H1 (cell line): ENCODE measurements at regions not wholly inside any gene's neighbourhood (a gene's known extent, or its start where the extent isn't known, plus 50 kb on each side); places are given as distances from the start of the nearest gene placed in this dataset.

Experiments used
- CTCF ChIA-PET: fragments of 300-600 bp; sonication (Branson Sonifier 250); formaldehyde crosslinking; loops from one replicate; lab custom pipeline; 2021; ENCODE audit not compliant: partially characterized antibody; lab: Charles Lee
- POLR2A ChIA-PET: fragments of 300-600 bp; sonication (Branson Sonifier 250); formaldehyde crosslinking; loops from one replicate; lab custom pipeline; 2021; ENCODE audit warnings: inconsistent platforms; ENCODE audit not compliant: partially characterized antibody; lab: Charles Lee
- DNase-seq, 2 experiments: peaks; one replicate each; pipeline versions ENCODE4 v3.0.0 to v3.0.0-alpha.2; 2010 to 2022; ENCODE audit warnings: low spot score in 2 of 2, low read depth in 1 of 2, mixed read lengths in 1 of 2
- FAIRE-seq: peaks from 2 replicates; lab custom pipeline; 2011; peaks lifted over from hg19 to GRCh38; lab: Jason Lieb, UNC
- H2AFZ ChIP-seq: 2 replicates; pipeline ENCODE4 v1.8.1; 2012; ENCODE audit warnings: low read length, inconsistent platforms
- H2AK5ac ChIP-seq: 2 replicates; pipeline ENCODE4 v1.6.1; 2013; ENCODE audit warnings: low read depth, low read length
- H2BK120ac ChIP-seq: replicated peaks from 2 replicates; pipeline ENCODE3; 2013; ENCODE audit warnings: low read depth, low read length, inconsistent platforms
- H2BK12ac ChIP-seq: 2 replicates; pipeline ENCODE4 v1.6.1; 2013; ENCODE audit warnings: low read depth, low read length
- H2BK15ac ChIP-seq: 2 replicates; pipeline ENCODE4 v1.6.1; 2013; ENCODE audit warnings: low read length
- H2BK20ac ChIP-seq: 2 replicates; pipeline ENCODE4 v1.6.1; 2013; ENCODE audit warnings: low read length
- H2BK5ac ChIP-seq: 2 replicates; pipeline ENCODE4 v1.6.1; 2013; ENCODE audit warnings: low read depth, low read length
- H3K14ac ChIP-seq: 2 replicates; pipeline ENCODE4 v1.6.1; 2013; ENCODE audit warnings: inconsistent platforms; ENCODE audit not compliant: insufficient read length
- H3K18ac ChIP-seq: 2 replicates; pipeline ENCODE4 v1.6.1; 2013; ENCODE audit warnings: low read length; ENCODE audit errors: extremely low read depth
- H3K23ac ChIP-seq: 2 replicates; pipeline ENCODE4 v1.6.1; 2013; ENCODE audit warnings: inconsistent platforms; ENCODE audit not compliant: insufficient read length
- H3K23me2 ChIP-seq: 2 replicates; pipeline ENCODE4 v1.6.1; 2013; ENCODE audit warnings: low read depth, low read length
- H3K27ac ChIP-seq: 2 replicates; pipeline ENCODE4 v1.6.1; 2011; ENCODE audit warnings: low read depth, low read length, inconsistent platforms
- H3K27me3 ChIP-seq, 4 experiments: replicated peaks in 1 of 4; 1 replicate in 1 of 4; 2 replicates in 3 of 4; pipeline versions ENCODE4 v1.6.1 to v1.8.1; 2011 to 2013; ENCODE audit warnings: low read length in 3 of 4, mild to moderate bottlenecking in 3 of 4, inconsistent platforms in 2 of 4, mixed read lengths in 2 of 4, moderate library complexity in 1 of 4; ENCODE audit not compliant: control insufficient read depth in 3 of 4, insufficient read depth in 3 of 4; ENCODE audit errors: extremely low read depth in 1 of 4
- H3K36me3 ChIP-seq, 4 experiments: 2 replicates each; pipeline versions ENCODE4 v1.6.1 to v1.8.1; 2011 to 2013; ENCODE audit warnings: mild to moderate bottlenecking in 4 of 4, low read length in 3 of 4, moderate library complexity in 2 of 4, control low read depth in 1 of 4, inconsistent platforms in 1 of 4; ENCODE audit not compliant: insufficient read depth in 4 of 4, control insufficient read depth in 2 of 4
- H3K4ac ChIP-seq: replicated peaks from 2 replicates; pipeline ENCODE3; 2013; ENCODE audit warnings: low read length, low read depth, mixed read lengths, inconsistent platforms; ENCODE audit not compliant: insufficient read length
- H3K4me1 ChIP-seq, 4 experiments: replicated peaks in 1 of 4; 1 replicate in 1 of 4; 2 replicates in 3 of 4; pipeline versions ENCODE4 v1.6.1 to v1.8.1; 2011 to 2013; ENCODE audit warnings: low read length in 3 of 4, inconsistent platforms in 2 of 4, mixed read lengths in 1 of 4; ENCODE audit not compliant: insufficient read depth in 4 of 4, control insufficient read depth in 3 of 4
- H3K4me2 ChIP-seq, 2 experiments: 2 replicates each; pipeline versions ENCODE4 v1.6.1 to v1.8.1; 2011 to 2013; ENCODE audit warnings: low read depth in 2 of 2, low read length in 2 of 2, control low read depth in 1 of 2, inconsistent platforms in 1 of 2, mild to moderate bottlenecking in 1 of 2; ENCODE audit not compliant: insufficient read depth in 1 of 2
- H3K4me3 ChIP-seq, 4 experiments: fragments of 200-600, 300-600 bp in 1 of 4; sonication (generic), shearing (Covaris generic), sonication (Bioruptor Twin) in 1 of 4; 2 replicates each; pipeline versions ENCODE4 v1.5.1 to v1.8.1; 2011 to 2016; ENCODE audit warnings: low read length in 4 of 4, low read depth in 3 of 4, control low read depth in 2 of 4, inconsistent platforms in 2 of 4, mild to moderate bottlenecking in 2 of 4, mixed read lengths in 1 of 4, moderate library complexity in 1 of 4; ENCODE audit not compliant: insufficient read depth in 2 of 4; ENCODE audit errors: extremely low read depth in 1 of 4
- H3K56ac ChIP-seq: replicated peaks from 2 replicates; pipeline ENCODE3; 2013; ENCODE audit warnings: low read depth, mild to moderate bottlenecking, mixed read lengths, low read length, inconsistent platforms; ENCODE audit not compliant: insufficient read length
- H3K79me1 ChIP-seq: 2 replicates; pipeline ENCODE4 v1.6.1; 2013; ENCODE audit warnings: low read depth, low read length, control low read depth
- H3K79me2 ChIP-seq, 2 experiments: 2 replicates each; pipeline versions ENCODE4 v1.6.1 to v1.8.1; 2012 to 2013; ENCODE audit warnings: low read length in 2 of 2, mild to moderate bottlenecking in 2 of 2, inconsistent platforms in 1 of 2; ENCODE audit not compliant: insufficient read depth in 2 of 2, control insufficient read depth in 1 of 2
- H3K9ac ChIP-seq, 4 experiments: replicated peaks in 1 of 4; 1 replicate in 1 of 4; 2 replicates in 3 of 4; pipeline versions ENCODE4 v1.6.1 to v1.8.1; 2011 to 2013; ENCODE audit warnings: low read depth in 3 of 4, low read length in 3 of 4, control low read depth in 2 of 4, mild to moderate bottlenecking in 2 of 4, moderate library complexity in 2 of 4, inconsistent platforms in 1 of 4; ENCODE audit errors: extremely low read depth in 1 of 4
- H3K9me3 ChIP-seq, 2 experiments: 2 replicates each; pipeline versions ENCODE4 v1.6.1 to v1.8.1; 2012 to 2013; ENCODE audit warnings: mild to moderate bottlenecking in 2 of 2, moderate library complexity in 2 of 2, control low read depth in 1 of 2, inconsistent platforms in 1 of 2, low read depth in 1 of 2, low read length in 1 of 2, mixed read lengths in 1 of 2; ENCODE audit not compliant: insufficient read depth in 2 of 2
- H4K20me1 ChIP-seq, 2 experiments: replicated peaks in 1 of 2; 2 replicates each; pipeline versions ENCODE3 to v1.8.1; 2011 to 2013; ENCODE audit warnings: inconsistent platforms in 2 of 2, low read length in 2 of 2, mild to moderate bottlenecking in 1 of 2; ENCODE audit not compliant: insufficient read depth in 2 of 2, control insufficient read depth in 1 of 2
- H4K5ac ChIP-seq: 2 replicates; pipeline ENCODE4 v1.6.1; 2013; ENCODE audit warnings: low read length, low read depth, mixed read lengths, inconsistent platforms; ENCODE audit not compliant: insufficient read length
- H4K8ac ChIP-seq: 2 replicates; pipeline ENCODE4 v1.8.0; 2013; ENCODE audit warnings: mild to moderate bottlenecking, moderate library complexity, low read length, inconsistent platforms; ENCODE audit not compliant: insufficient read depth; ENCODE audit errors: extremely low read depth
- H4K91ac ChIP-seq: replicated peaks from 2 replicates; pipeline ENCODE3; 2013; ENCODE audit warnings: low read length, mixed read lengths, inconsistent platforms; ENCODE audit not compliant: insufficient read length
- CEBPB ChIP-seq: IDR thresholded peaks from 2 replicates; pipeline ENCODE4 v1.6.1; 2012; ENCODE audit warnings: low read depth, low read length
- CTCF ChIP-seq, 3 experiments: IDR thresholded peaks; 1 replicate in 2 of 3; 2 replicates in 1 of 3; pipeline versions ENCODE4 v1.5.1 to v1.6.1; 2011; ENCODE audit warnings: low read length in 3 of 3, mild to moderate bottlenecking in 3 of 3, inconsistent platforms in 2 of 3, low read depth in 1 of 3, moderate library complexity in 1 of 3; ENCODE audit not compliant: insufficient read depth in 1 of 3; ENCODE audit errors: control extremely low read depth in 1 of 3
- E2F6 ChIP-seq: IDR thresholded peaks from 2 replicates; pipeline ENCODE4 v1.6.1; 2012; ENCODE audit warnings: inconsistent platforms
- JUND ChIP-seq: IDR thresholded peaks from 2 replicates; pipeline ENCODE4 v1.6.1; 2011; ENCODE audit warnings: mild to moderate bottlenecking, improper control_type of control experiment, low read length
- POLR2A ChIP-seq, 2 experiments: IDR thresholded peaks; 1 replicate in 1 of 2; 2 replicates in 1 of 2; pipeline ENCODE4 v1.6.1; 2011; ENCODE audit warnings: low read depth in 2 of 2, low read length in 2 of 2, mild to moderate bottlenecking in 2 of 2; ENCODE audit errors: control extremely low read depth in 1 of 2
- RNF2 ChIP-seq: fragments of 200-900, 300-1000 bp; sonication (generic); IDR thresholded peaks from 2 replicates; pipeline ENCODE4 v1.7.1; 2016; ENCODE audit warnings: borderline replicate concordance, low read depth, mild to moderate bottlenecking, antibody characterized with exemption, low read length; ENCODE audit not compliant: poor library complexity, severe bottlenecking; ENCODE audit errors: missing control alignments
- RXRA ChIP-seq: IDR thresholded peaks from 2 replicates; pipeline ENCODE4 v1.6.1; 2011; ENCODE audit warnings: low read depth, mild to moderate bottlenecking, low read length, moderate library complexity; ENCODE audit not compliant: insufficient read depth
- SP1 ChIP-seq: IDR thresholded peaks from 2 replicates; pipeline ENCODE4 v1.6.1; 2011; ENCODE audit warnings: low read depth, low read length
- SP4 ChIP-seq: IDR thresholded peaks from 2 replicates; pipeline ENCODE4 v1.6.1; 2012; ENCODE audit warnings: low read length, inconsistent platforms
- USF2 ChIP-seq: IDR thresholded peaks from 2 replicates; pipeline ENCODE4 v1.6.1; 2011; ENCODE audit warnings: low read length, improper control_type of control experiment
- ZNF274 ChIP-seq: IDR thresholded peaks from 2 replicates; pipeline ENCODE4 v1.7.0; 2012; ENCODE audit warnings: low read length, borderline replicate concordance; ENCODE audit errors: extremely low read depth
- WGBS, 2 experiments: shearing (Covaris generic) in 1 of 2; methylation state at CpG; one replicate each; pipeline versions ENCODE4 v1.1.6 to v1.1.7; 2013 to 2015; ENCODE audit warnings: low lambda C conversion rate in 2 of 2, mixed read lengths in 2 of 2, inconsistent platforms in 1 of 2, low coverage in 1 of 2, missing lambda C conversion rate in 1 of 2; ENCODE audit not compliant: insufficient replicate concordance in 2 of 2, insufficient coverage in 1 of 2, insufficient read length in 1 of 2; ENCODE audit errors: extremely low coverage in 1 of 2, missing lambda C conversion rate in 1 of 2; 5-methylcytosine and 5-hydroxymethylcytosine counted together

- Histone ChIP-seq H3K23me2 (no peaks in the 10 kb centered on the region), H4K5ac (no peak overlapping the region), H3K18ac (no peak overlapping the region), H3K36me3 (no peaks in the 10 kb centered on the region), H2BK12ac (no peak overlapping the region), H3K9me3 (0 out of 4 replicates have a peak, but pooled peaks cover 0 to 2% of the 10 kb centered on the region in 2 experiments), H4K20me1 (no peaks in the 10 kb centered on the region), H2AK5ac (no peak overlapping the region), H3K9ac (no peak overlapping the region), H2AFZ (no peak overlapping the region), H3K4me3 (no peak overlapping the region), H3K23ac (no peak overlapping the region), H2BK5ac (no peak overlapping the region), H2BK15ac (no peak overlapping the region), H3K79me2 (no peaks in the 10 kb centered on the region), H3K79me1 (no peaks in the 10 kb centered on the region), H3K4ac (no peak overlapping the region), H2BK20ac (no peak overlapping the region), H4K91ac (no peak overlapping the region), H4K8ac (no peak overlapping the region), H3K4me1 (peaks cover 0 to 19% (median 4%) of the 10 kb centered on the region in 4 experiments; a peak in 3 of 7 replicates), H3K27ac (no peak overlapping the region), H3K56ac (no peak overlapping the region), H2BK120ac (no peak overlapping the region), H3K4me2 (no peak overlapping the region), H3K14ac (no peak overlapping the region), H3K27me3 (no peaks in the 10 kb centered on the region)
- FAIRE-seq: no peak
- CTCF ChIA-PET: interaction anchor here (0.9 to 2.1 kb wide), 2 partner anchors 64 to 165 kb away, joined by 3 to 9 read pairs; no protein-coding TSS in a partner anchor
- DNase-seq: no peak
- POLR2A ChIA-PET: no interaction called here
- WGBS, 2 experiments: 81% methylated on average over 1 of the region's 1 CpG; no CpG with 5 or more reads in 1 of the 2 experiments
- no peak for TF ChIP-seq SP1
- no peak for TF ChIP-seq CEBPB
- no peak for TF ChIP-seq E2F6
- TF ChIP-seq JUND: no peak
- no peak for TF ChIP-seq USF2
- no peak for TF ChIP-seq POLR2A (IDR thresholded peaks at IDR 0.05; ENCODE audit: control extremely low read depth in 1 of 2, low read depth in 2 of 2, low read length in 2 of 2)
- no peak for TF ChIP-seq SP4
- TF ChIP-seq RNF2: no peak
- TF ChIP-seq RXRA: no peak
- TF ChIP-seq ZNF274: no peak
- TF ChIP-seq CTCF (IDR thresholded peaks at IDR 0.05; ENCODE audit: control extremely low read depth in 1 of 3, insufficient read depth in 1 of 3, low read depth in 1 of 3, low read length in 3 of 3): no peak
These were observed 70.2 kb upstream of the WNT7A start for GRCh38 chr3:13950042-13950441.
